HepG2 (cell line): ENCODE measurements at regions not wholly inside any gene's neighbourhood (a gene's known extent, or its start where the extent isn't known, plus 50 kb on each side); places are given as distances from the start of the nearest gene placed in this dataset.

Experiments used
- ATAC-seq: fragments of 200-7000 bp; cut with Tn5 transposase; 3 replicates; pipeline ENCODE4 v1.9.1; 2020; ENCODE audit warnings: mild to moderate bottlenecking, moderate library complexity
- BruUV-seq: library from RNA; stranded (reverse); fragments of 400-500 nt; replicated peaks from 2 replicates; lab custom pipeline; 2021; lab: Mats Ljungman, UMichigan
- CTCF ChIA-PET: fragments of 300-600 bp; formaldehyde crosslinking; extraction: SDS; loops from one replicate; lab custom pipeline; 2021; ENCODE audit warnings: low total read pairs, inconsistent platforms, low intra/inter-chr PET ratio; lab: Yijun Ruan, JAX
- POLR2A ChIA-PET: fragments of 350-600 bp; sonication (Branson Sonifier 250); formaldehyde crosslinking; loops from one replicate; lab custom pipeline; 2020; ENCODE audit warnings: antibody characterized with exemption, inconsistent platforms; lab: Yijun Ruan, JAX
- DNase-seq: peaks from one replicate; pipeline ENCODE4 v3.0.0-alpha.2; 2015; ENCODE audit warnings: low spot score
- FAIRE-seq: peaks from 3 replicates; lab custom pipeline; 2011; peaks lifted over from hg19 to GRCh38; lab: Jason Lieb, UNC
- H2AFZ ChIP-seq: one replicate; pipeline ENCODE4 v1.6.1; 2011; ENCODE audit warnings: low read length, inconsistent platforms
- H3K27ac ChIP-seq: fragments of 300-600 bp; 3 replicates; pipeline ENCODE4 v1.8.0; 2011; ENCODE audit warnings: mixed run types, mild to moderate bottlenecking, mixed read lengths, low read length, inconsistent platforms; ENCODE audit not compliant: insufficient read depth; ENCODE audit errors: extremely low read length
- H3K27me3 ChIP-seq, 2 experiments: fragments of 200-600 bp in 1 of 2; 2 replicates in 1 of 2; 3 replicates in 1 of 2; pipeline versions ENCODE4 v1.6.0 to v1.8.0; 2011; ENCODE audit warnings: low read length in 2 of 2, mild to moderate bottlenecking in 2 of 2, moderate library complexity in 2 of 2, inconsistent platforms in 1 of 2; ENCODE audit not compliant: insufficient read depth in 2 of 2, control insufficient read depth in 1 of 2
- H3K36me3 ChIP-seq, 2 experiments: fragments of 200-600 bp in 1 of 2; replicated peaks in 1 of 2; 2 replicates in 1 of 2; 3 replicates in 1 of 2; pipeline versions ENCODE4 v1.5.1 to v1.8.0; 2011; ENCODE audit warnings: low read length in 2 of 2, inconsistent platforms in 1 of 2; ENCODE audit not compliant: insufficient read depth in 2 of 2, control insufficient read depth in 1 of 2
- H3K4me1 ChIP-seq: 2 replicates; pipeline ENCODE4 v1.5.1; 2012; ENCODE audit warnings: low read length, inconsistent platforms; ENCODE audit not compliant: insufficient read depth
- H3K4me2 ChIP-seq: 2 replicates; pipeline ENCODE4 v1.6.0; 2011; ENCODE audit warnings: low read depth, low read length, inconsistent platforms
- H3K4me3 ChIP-seq, 3 experiments: fragments of 200-600 bp in 1 of 3; sonication (generic), shearing (Covaris generic) in 1 of 3; replicated peaks in 1 of 3; 2 replicates each; pipeline ENCODE4 v1.5.1; 2011 to 2016; ENCODE audit warnings: low read length in 3 of 3, inconsistent platforms in 2 of 3, low read depth in 2 of 3, mild to moderate bottlenecking in 2 of 3, control low read depth in 1 of 3, mixed read lengths in 1 of 3; ENCODE audit not compliant: insufficient read depth in 1 of 3
- H3K79me2 ChIP-seq: one replicate; pipeline ENCODE4 v1.6.1; 2011; ENCODE audit warnings: low read length, inconsistent platforms; ENCODE audit not compliant: insufficient read depth
- H3K9ac ChIP-seq: 2 replicates; pipeline ENCODE4 v1.6.0; 2011; ENCODE audit warnings: mild to moderate bottlenecking, low read depth, low read length, inconsistent platforms; ENCODE audit not compliant: insufficient read depth
- H3K9me3 ChIP-seq: 2 replicates; pipeline ENCODE4 v1.5.1; 2012; ENCODE audit warnings: mild to moderate bottlenecking, low read length
- H4K20me1 ChIP-seq: 2 replicates; pipeline ENCODE4 v1.6.0; 2011; ENCODE audit warnings: inconsistent platforms, mild to moderate bottlenecking, low read length, moderate library complexity; ENCODE audit not compliant: insufficient read depth
- BCL6 ChIP-seq: IDR thresholded peaks from 2 replicates; pipeline ENCODE4 v1.6.1; 2016; ENCODE audit warnings: missing genetic modification reagents, missing compliant biosample characterization
- CREM ChIP-seq, 2 experiments: sonication (generic) in 1 of 2; formaldehyde crosslinking in 1 of 2; IDR thresholded peaks; 2 replicates each; pipeline versions ENCODE4 v1.4.0 to v1.6.1; 2016 to 2020; ENCODE audit warnings: antibody characterized with exemption in 1 of 2, mild to moderate bottlenecking in 1 of 2, missing genetic modification reagents in 1 of 2
- NFKB2 ChIP-seq: sonication (generic); formaldehyde crosslinking; IDR thresholded peaks from 2 replicates; pipeline ENCODE4 v1.4.0; 2020; ENCODE audit warnings: missing genetic modification reagents, borderline replicate concordance
- SRSF4 ChIP-seq: fragments of 200-400 bp; formaldehyde crosslinking; IDR thresholded peaks from one replicate; pipeline ENCODE4 v1.6.1; 2018; ENCODE audit warnings: mild to moderate bottlenecking, low read depth, low read length, moderate library complexity; ENCODE audit not compliant: poor library complexity, severe bottlenecking
- TEAD2 ChIP-seq: sonication (generic); formaldehyde crosslinking; IDR thresholded peaks from 2 replicates; pipeline ENCODE4 v1.9.0; 2021; ENCODE audit warnings: missing genetic modification reagents
- TMF1 ChIP-seq: sonication (generic); formaldehyde crosslinking; IDR thresholded peaks from 2 replicates; pipeline ENCODE4 v1.8.1; 2022; ENCODE audit warnings: low read depth, missing genetic modification reagents
- YEATS2 ChIP-seq: sonication (generic); formaldehyde crosslinking; IDR thresholded peaks from 2 replicates; pipeline ENCODE4 v1.4.0; 2020; ENCODE audit warnings: missing genetic modification reagents, borderline replicate concordance
- ZNF274 ChIP-seq: sonication (generic); formaldehyde crosslinking; IDR thresholded peaks from 2 replicates; pipeline ENCODE4 v1.5.1; 2020; ENCODE audit warnings: mild to moderate bottlenecking, missing genetic modification reagents
- ZNF451 ChIP-seq: sonication (generic); formaldehyde crosslinking; IDR thresholded peaks from 2 replicates; pipeline ENCODE4 v1.5.0; 2020; ENCODE audit warnings: mild to moderate bottlenecking, missing genetic modification reagents
- ZSCAN25 ChIP-seq: sonication (generic); formaldehyde crosslinking; IDR thresholded peaks from 2 replicates; pipeline ENCODE4 v1.8.0; 2022; ENCODE audit warnings: mild to moderate bottlenecking, missing genetic modification reagents
- in situ Hi-C: cut with HindIII; loops from 2 replicates; pipeline ENCODE4 v1.10.0; 2017; ENCODE audit warnings: low pct_unique_long_range_greater_than_20kb; ENCODE audit not compliant: extremely low pct_ligation_motif_present
- intact Hi-C: fragments of 100-400 bp; cut with micrococcal nuclease; formaldehyde crosslinking; loops from one replicate; pipeline ENCODE4 v1.10.0; 2022; ENCODE audit not compliant: unreplicated experiment
- TF ChIP-seq, protein P1 (sequence below): fragments of 450-650 bp; IDR thresholded peaks from 2 replicates; pipeline ENCODE4 v1.6.1; 2017; ENCODE audit warnings: mild to moderate bottlenecking
- TF ChIP-seq, protein P2 (sequence below): IDR thresholded peaks from 2 replicates; pipeline ENCODE4 v1.6.1; 2016
- TF ChIP-seq, protein P3 (sequence below): sonication (generic); formaldehyde crosslinking; IDR thresholded peaks from 2 replicates; pipeline ENCODE4 v1.5.0; 2020; ENCODE audit warnings: mild to moderate bottlenecking, missing genetic modification reagents
- TF ChIP-seq, protein P4 (sequence below): sonication (generic); formaldehyde crosslinking; IDR thresholded peaks from 2 replicates; pipeline ENCODE4 v1.5.1; 2020; ENCODE audit warnings: mild to moderate bottlenecking, missing genetic modification reagents
- TF ChIP-seq, protein P5 (sequence below): sonication (generic); formaldehyde crosslinking; IDR thresholded peaks from 2 replicates; pipeline ENCODE4 v1.8.1; 2023; ENCODE audit warnings: missing genetic modification reagents, mild to moderate bottlenecking, borderline replicate concordance
- TF ChIP-seq, protein P6 (sequence below): IDR thresholded peaks from 2 replicates; pipeline ENCODE4 v1.6.1; 2018; ENCODE audit warnings: missing genetic modification reagents, mild to moderate bottlenecking, missing compliant biosample characterization

DNA sequence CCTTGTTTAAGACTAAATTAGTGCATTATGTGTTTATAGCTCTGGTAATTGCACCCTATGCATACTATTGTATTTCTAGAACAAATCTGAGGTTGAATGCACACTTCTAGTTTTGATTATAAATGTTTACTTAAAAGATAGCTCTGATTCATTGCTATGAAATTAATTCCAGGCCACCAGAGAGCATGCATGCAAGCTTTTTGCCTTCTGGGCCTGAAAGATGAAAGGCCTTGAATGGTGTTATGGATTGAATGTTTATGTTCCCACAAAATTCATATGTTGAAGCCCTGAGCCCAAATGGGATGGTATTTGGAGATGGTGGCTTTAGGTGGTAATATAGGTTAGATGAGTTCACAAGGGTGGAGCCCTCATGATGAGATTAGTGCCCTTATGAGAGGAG is 695.0 kb upstream of the MAP3K7 start:
- Histone ChIP-seq H4K20me1 (no peaks in the 10 kb centered on the region), H3K27ac (no peak overlapping the region), H3K4me1 (no peaks in the 10 kb centered on the region), H3K9ac (no peak overlapping the region), H3K79me2 (no peaks in the 10 kb centered on the region), H2AFZ (no peak overlapping the region), H3K4me2 (no peak overlapping the region), H3K4me3 (no peak overlapping the region), H3K9me3 (no peaks in the 10 kb centered on the region), H3K27me3 (no peaks in the 10 kb centered on the region), H3K36me3 (no peaks in the 10 kb centered on the region)
- no peak for DNase-seq
- CTCF ChIA-PET: no interaction called here
- POLR2A ChIA-PET: no interaction called here
- no TSS peak for BruUV-seq
- ATAC-seq: no peak
- TF ChIP-seq, protein P1, sequence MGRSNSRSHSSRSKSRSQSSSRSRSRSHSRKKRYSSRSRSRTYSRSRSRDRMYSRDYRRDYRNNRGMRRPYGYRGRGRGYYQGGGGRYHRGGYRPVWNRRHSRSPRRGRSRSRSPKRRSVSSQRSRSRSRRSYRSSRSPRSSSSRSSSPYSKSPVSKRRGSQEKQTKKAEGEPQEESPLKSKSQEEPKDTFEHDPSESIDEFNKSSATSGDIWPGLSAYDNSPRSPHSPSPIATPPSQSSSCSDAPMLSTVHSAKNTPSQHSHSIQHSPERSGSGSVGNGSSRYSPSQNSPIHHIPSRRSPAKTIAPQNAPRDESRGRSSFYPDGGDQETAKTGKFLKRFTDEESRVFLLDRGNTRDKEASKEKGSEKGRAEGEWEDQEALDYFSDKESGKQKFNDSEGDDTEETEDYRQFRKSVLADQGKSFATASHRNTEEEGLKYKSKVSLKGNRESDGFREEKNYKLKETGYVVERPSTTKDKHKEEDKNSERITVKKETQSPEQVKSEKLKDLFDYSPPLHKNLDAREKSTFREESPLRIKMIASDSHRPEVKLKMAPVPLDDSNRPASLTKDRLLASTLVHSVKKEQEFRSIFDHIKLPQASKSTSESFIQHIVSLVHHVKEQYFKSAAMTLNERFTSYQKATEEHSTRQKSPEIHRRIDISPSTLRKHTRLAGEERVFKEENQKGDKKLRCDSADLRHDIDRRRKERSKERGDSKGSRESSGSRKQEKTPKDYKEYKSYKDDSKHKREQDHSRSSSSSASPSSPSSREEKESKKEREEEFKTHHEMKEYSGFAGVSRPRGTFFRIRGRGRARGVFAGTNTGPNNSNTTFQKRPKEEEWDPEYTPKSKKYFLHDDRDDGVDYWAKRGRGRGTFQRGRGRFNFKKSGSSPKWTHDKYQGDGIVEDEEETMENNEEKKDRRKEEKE: no peak
- TF ChIP-seq ZNF451 (CRISPR knock-in tag) (no peak), ZSCAN25 (CRISPR knock-in tag) (no peak), SRSF4 (no peak), BCL6 (CRISPR knock-in tag) (no peak), ZNF274 (CRISPR knock-in tag) (no peak), TMF1 (CRISPR knock-in tag) (no peak), NFKB2 (CRISPR knock-in tag) (no peak), CREM (IDR thresholded peaks at IDR 0.05) (no peak), CREM (CRISPR knock-in tag; IDR thresholded peaks at IDR 0.05) (no peak), TEAD2 (no peak), YEATS2 (no peak)
- TF ChIP-seq, protein P2, sequence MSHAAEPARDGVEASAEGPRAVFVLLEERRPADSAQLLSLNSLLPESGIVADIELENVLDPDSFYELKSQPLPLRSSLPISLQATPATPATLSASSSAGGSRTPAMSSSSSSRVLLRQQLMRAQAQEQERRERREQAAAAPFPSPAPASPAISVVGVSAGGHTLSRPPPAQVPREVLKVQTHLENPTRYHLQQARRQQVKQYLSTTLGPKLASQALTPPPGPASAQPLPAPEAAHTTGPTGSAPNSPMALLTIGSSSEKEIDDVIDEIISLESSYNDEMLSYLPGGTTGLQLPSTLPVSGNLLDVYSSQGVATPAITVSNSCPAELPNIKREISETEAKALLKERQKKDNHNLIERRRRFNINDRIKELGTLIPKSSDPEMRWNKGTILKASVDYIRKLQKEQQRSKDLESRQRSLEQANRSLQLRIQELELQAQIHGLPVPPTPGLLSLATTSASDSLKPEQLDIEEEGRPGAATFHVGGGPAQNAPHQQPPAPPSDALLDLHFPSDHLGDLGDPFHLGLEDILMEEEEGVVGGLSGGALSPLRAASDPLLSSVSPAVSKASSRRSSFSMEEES (CRISPR knock-in tag): no peak
- TF ChIP-seq, protein P3, sequence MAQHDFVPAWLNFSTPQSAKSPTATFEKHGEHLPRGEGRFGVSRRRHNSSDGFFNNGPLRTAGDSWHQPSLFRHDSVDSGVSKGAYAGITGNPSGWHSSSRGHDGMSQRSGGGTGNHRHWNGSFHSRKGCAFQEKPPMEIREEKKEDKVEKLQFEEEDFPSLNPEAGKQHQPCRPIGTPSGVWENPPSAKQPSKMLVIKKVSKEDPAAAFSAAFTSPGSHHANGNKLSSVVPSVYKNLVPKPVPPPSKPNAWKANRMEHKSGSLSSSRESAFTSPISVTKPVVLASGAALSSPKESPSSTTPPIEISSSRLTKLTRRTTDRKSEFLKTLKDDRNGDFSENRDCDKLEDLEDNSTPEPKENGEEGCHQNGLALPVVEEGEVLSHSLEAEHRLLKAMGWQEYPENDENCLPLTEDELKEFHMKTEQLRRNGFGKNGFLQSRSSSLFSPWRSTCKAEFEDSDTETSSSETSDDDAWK (CRISPR knock-in tag): no peak
- TF ChIP-seq, protein P4, sequence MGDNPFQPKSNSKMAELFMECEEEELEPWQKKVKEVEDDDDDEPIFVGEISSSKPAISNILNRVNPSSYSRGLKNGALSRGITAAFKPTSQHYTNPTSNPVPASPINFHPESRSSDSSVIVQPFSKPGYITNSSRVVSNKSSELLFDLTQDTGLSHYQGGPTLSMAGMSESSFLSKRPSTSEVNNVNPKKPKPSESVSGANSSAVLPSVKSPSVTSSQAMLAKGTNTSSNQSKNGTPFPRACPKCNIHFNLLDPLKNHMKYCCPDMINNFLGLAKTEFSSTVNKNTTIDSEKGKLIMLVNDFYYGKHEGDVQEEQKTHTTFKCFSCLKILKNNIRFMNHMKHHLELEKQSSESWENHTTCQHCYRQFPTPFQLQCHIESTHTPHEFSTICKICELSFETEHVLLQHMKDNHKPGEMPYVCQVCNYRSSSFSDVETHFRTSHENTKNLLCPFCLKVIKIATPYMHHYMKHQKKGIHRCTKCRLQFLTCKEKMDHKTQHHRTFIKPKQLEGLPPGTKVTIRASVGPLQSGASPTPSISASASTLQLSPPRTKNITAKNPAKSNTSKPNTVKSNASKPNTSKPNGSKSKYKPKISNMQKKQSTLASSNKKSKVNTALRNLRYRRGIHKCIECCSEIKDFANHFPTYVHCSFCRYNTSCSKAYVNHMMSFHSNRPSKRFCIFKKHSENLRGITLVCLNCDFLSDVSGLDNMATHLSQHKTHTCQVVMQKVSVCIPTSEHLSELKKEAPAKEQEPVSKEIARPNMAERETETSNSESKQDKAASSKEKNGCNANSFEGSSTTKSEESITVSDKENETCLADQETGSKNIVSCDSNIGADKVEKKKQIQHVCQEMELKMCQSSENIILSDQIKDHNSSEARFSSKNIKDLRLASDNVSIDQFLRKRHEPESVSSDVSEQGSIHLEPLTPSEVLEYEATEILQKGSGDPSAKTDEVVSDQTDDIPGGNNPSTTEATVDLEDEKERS (CRISPR knock-in tag): no peak
- TF ChIP-seq, protein P5, sequence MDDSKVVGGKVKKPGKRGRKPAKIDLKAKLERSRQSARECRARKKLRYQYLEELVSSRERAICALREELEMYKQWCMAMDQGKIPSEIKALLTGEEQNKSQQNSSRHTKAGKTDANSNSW (CRISPR knock-in tag): no peak
- TF ChIP-seq, protein P6, sequence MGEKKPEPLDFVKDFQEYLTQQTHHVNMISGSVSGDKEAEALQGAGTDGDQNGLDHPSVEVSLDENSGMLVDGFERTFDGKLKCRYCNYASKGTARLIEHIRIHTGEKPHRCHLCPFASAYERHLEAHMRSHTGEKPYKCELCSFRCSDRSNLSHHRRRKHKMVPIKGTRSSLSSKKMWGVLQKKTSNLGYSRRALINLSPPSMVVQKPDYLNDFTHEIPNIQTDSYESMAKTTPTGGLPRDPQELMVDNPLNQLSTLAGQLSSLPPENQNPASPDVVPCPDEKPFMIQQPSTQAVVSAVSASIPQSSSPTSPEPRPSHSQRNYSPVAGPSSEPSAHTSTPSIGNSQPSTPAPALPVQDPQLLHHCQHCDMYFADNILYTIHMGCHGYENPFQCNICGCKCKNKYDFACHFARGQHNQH (CRISPR knock-in tag): no peak
- in situ Hi-C loops: no loop called here
- intact Hi-C loops: no loop called here
- FAIRE-seq: no peak
